ENCODE measurements at regions not wholly inside any gene's neighbourhood (a gene's known extent, or its start where the extent isn't known, plus 50 kb on each side); places are given as distances from the start of the nearest gene placed in this dataset.

GRCh38 chr2:41869542-41870264 lies 178.1 kb upstream of the PKDCC start:
- H3K4me3 ChIP-seq (ENCODE audit: low read depth, low read length) = no peak overlapping the region
- peak; percentile 93 for TF ChIP-seq CTCF (conservative IDR thresholded peaks at IDR 0.05; ENCODE audit: low read depth, low read length)
- peak; percentile 79 for DNase-seq (ENCODE audit: low read depth)

- DNase-seq (ENCODE audit: low read depth) = no peak
- TF ChIP-seq CTCF (conservative IDR thresholded peaks at IDR 0.05; ENCODE audit: low read depth, low read length) = no peak
- H3K4me3 ChIP-seq (ENCODE audit: low read depth, low read length) = no peak overlapping the region
Measured at GRCh38 chr2:41870265-41870585, 177.6 kb upstream of the PKDCC start.

GRCh38 chr2:41871080-41871479 lies 176.7 kb upstream of the PKDCC start:
- peak; percentile 63 for DNase-seq (ENCODE audit: low read depth)
- TF ChIP-seq CTCF (conservative IDR thresholded peaks at IDR 0.05; ENCODE audit: low read depth, low read length) = peak; percentile 73
- H3K4me3 ChIP-seq (ENCODE audit: low read depth, low read length) = no peak overlapping the region

- H3K4me3 ChIP-seq (ENCODE audit: low read depth, low read length) = no peak overlapping the region
- no peak for TF ChIP-seq CTCF (conservative IDR thresholded peaks at IDR 0.05; ENCODE audit: low read depth, low read length)
- DNase-seq (ENCODE audit: low read depth) = peak; percentile 76
Measured at GRCh38 chr2:41872646-41873045, 175.2 kb upstream of the PKDCC start.

- H3K4me3 ChIP-seq (ENCODE audit: low read depth, low read length) = no peak overlapping the region
- peak; percentile 51 for DNase-seq (ENCODE audit: low read depth)
- TF ChIP-seq CTCF (conservative IDR thresholded peaks at IDR 0.05; ENCODE audit: low read depth, low read length) = no peak
Measured at GRCh38 chr2:41873102-41874031, 174.5 kb upstream of the PKDCC start.

- DNase-seq (ENCODE audit: low read depth) = no peak
- no peak for TF ChIP-seq CTCF (conservative IDR thresholded peaks at IDR 0.05; ENCODE audit: low read depth, low read length)
- no peak overlapping the region for H3K4me3 ChIP-seq (ENCODE audit: low read depth, low read length)
Measured at GRCh38 chr2:41877114-41877678, 170.6 kb upstream of the PKDCC start.
